ENCODE measurements at regions not wholly inside any gene's neighbourhood (a gene's known extent, or its start where the extent isn't known, plus 50 kb on each side); places are given as distances from the start of the nearest gene placed in this dataset.

DNA sequence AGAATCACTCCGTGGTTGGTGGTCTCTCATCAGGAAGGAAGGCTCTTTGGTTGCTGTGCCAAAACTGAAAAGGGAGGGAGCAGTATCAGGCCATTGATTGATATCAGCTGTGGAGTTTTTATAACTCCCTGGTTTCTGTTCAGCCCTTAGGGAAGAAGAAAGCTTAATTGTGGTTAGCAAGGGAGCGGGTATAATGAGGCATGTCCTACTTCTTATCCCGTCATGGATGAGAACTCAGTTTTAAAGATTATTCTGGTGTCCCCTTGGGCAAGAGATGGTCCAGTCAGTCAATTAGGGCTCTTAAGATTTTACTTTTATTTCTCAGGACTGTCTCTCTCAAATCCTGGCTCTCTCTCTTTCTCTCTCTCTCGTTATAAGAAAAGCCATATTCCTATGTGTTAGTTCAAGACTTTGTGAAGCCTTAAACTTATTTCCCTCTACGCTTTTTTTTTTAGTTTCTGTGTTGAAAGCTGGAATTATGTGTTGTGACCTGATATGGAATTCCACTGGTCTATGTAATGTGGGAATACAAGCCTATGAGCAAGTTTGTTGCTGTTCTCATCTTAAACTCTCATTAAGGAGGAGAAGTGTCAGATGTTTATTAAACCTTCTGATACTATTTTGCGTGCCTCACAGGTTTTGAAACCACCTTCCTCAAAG, 514.0 kb upstream of the CDH2 start:
- no peak overlapping the region for H3K27ac ChIP-seq

DNA sequence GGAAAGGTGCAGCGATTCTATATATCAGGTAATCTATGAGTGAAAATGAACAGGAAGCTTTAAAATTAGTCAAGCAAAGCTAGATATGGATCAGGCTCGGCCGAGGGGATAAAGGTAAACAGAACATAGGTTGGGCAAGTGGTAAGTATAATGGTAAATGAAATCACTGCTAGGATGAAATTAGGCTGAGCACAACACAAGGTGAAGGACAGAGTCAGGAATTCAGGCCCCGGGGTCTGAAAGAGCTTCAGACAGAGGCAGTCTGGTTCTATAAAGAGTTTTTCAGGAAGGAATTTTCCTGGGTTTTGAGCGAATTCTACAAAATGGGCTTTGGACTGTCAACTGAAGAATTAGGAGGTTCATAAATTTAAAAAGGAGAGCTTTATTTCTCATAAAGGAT, 513.2 kb upstream of the CDH2 start:
- no peak overlapping the region for H3K27ac ChIP-seq
- TF ChIP-seq CTCF (IDR thresholded peaks at IDR 0.05), result no peak
- no peak for TF ChIP-seq ZFX (IDR thresholded peaks at IDR 0.05; ENCODE audit: borderline replicate concordance)

More for the DNA sequence above, 514.0 kb upstream of the CDH2 start:
- TF ChIP-seq CTCF (IDR thresholded peaks at IDR 0.05), result no peak
- TF ChIP-seq ZFX (IDR thresholded peaks at IDR 0.05; ENCODE audit: borderline replicate concordance), result no peak

DNA sequence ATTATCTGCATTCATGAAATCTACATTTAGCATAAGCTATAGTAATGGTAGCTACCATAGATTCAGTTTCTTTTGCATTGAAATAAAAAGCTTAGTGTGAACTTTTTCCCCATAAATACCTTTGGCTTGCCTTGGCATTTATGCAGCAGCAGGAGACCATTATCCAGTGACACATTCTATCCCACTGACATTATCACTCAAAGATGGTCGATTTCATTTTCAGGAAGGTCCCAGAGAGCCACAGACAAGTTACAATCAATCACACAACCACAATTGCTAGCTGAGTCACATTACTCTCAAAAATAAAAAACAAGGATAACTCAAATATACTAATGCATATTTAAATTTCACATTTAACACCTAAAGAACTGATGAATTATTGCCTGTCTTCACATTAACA, 512.7 kb upstream of the CDH2 start:
- TF ChIP-seq ZFX (IDR thresholded peaks at IDR 0.05; ENCODE audit: borderline replicate concordance) (no peak), CTCF (IDR thresholded peaks at IDR 0.05) (no peak)
- H3K27ac ChIP-seq, result no peak overlapping the region

DNA sequence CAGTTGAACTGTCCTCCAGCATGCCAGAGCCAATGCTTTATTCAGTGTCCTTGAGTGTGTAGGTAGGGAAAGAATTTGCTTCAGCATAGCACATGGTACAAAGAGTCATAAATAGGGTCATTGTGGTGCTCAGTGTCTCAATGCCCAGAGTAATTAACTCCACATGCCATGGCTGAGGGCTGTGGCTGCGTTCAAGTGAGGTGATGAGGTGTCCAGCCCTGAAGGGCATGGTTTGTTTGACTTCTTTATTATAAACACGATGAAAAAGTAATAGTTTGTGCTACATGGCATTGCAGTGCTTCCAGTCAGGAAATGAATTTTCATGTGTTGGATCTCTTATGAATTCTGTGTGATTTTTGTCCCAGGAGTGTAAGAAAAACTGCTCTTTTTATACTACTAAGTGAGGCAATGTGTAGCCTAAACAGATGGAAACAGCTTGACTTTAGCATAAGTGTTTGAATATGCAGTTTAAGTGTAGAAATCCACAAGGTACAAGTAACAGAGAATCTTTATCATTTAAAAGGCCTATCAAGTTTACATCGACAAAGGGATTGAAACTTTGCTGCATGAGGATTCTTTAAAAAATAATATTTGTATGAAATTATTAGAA, 507.9 kb upstream of the CDH2 start:
- no peak overlapping the region for H3K27ac ChIP-seq
- no peak for TF ChIP-seq CTCF (IDR thresholded peaks at IDR 0.05)
- no peak for TF ChIP-seq ZFX (IDR thresholded peaks at IDR 0.05; ENCODE audit: borderline replicate concordance)

DNA sequence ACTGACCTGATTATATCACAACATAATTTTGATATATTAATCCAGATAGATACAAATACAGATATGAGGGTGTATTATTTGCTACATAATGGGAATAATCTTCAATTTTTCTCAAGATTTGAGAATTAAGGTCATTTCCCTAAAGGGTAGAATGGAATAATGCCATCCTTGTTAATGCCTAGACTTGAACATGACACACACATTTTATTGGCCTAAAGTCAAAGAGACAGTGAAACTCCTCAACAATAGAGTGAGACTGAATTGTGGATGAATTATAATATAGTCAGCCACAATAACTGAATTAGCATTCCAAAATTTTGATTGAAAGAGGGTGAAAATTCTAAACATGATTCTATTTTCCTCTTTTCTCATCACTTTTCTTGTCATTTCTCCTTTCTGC, 506.0 kb upstream of the CDH2 start:
- TF ChIP-seq ZFX (IDR thresholded peaks at IDR 0.05; ENCODE audit: borderline replicate concordance) (no peak), CTCF (IDR thresholded peaks at IDR 0.05) (no peak)
- no peak overlapping the region for H3K27ac ChIP-seq

DNA sequence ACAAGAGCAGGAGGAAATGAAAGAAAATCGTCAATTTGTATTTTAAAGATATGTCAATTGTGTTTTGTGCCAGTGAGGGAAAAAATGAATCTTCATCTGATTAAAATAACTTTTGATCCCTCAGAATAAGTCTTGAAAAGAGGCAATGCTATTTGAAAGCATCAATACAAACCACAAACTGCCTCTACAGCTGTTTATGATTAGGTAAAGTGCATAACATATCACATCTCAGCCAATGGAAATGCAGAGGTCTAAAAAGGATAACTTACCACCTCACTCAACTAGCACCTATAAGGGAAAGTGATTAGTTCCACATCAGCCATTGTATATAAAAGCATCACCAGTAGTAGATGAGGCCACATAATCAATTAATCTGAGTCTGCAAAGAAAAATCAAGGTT, 492.2 kb upstream of the CDH2 start:
- H3K27ac ChIP-seq, result no peak overlapping the region
- no peak for TF ChIP-seq ZFX (IDR thresholded peaks at IDR 0.05; ENCODE audit: borderline replicate concordance)
- no peak for TF ChIP-seq CTCF (IDR thresholded peaks at IDR 0.05)

DNA sequence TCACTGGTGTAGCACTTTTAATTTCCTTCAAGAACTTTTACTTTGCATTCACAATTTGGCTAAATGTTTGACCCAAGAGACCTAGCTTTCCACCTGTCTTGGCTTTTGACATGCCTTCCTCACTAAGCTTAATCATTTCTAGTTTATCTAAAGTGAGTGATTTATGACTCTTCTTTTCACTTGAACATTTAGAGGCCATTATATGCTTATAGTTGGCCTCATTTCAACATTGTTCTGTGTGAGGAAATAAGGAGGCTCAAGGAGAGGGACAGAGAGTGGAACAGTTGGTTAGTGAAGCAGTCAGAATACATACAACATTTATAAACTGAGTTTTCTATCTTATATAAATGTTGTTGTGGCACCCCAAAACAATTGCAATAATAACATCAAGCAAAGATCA, 489.3 kb upstream of the CDH2 start:
- H3K27ac ChIP-seq, result no peak overlapping the region
- TF ChIP-seq CTCF (IDR thresholded peaks at IDR 0.05), result no peak
- TF ChIP-seq ZFX (IDR thresholded peaks at IDR 0.05; ENCODE audit: borderline replicate concordance), result no peak
